GM12892 (cell line): ENCODE measurements at regions not wholly inside any gene's neighbourhood (a gene's known extent, or its start where the extent isn't known, plus 50 kb on each side); places are given as distances from the start of the nearest gene placed in this dataset.

Experiments used
- POLR2A ChIP-seq: IDR thresholded peaks from 2 replicates; pipeline ENCODE4 v1.6.1; 2011; ENCODE audit warnings: low read depth, low read length, control low read depth
- POLR2AphosphoS5 ChIP-seq: IDR thresholded peaks from 2 replicates; pipeline ENCODE4 v1.6.1; 2011; ENCODE audit warnings: low read depth, low read length, control low read depth

DNA sequence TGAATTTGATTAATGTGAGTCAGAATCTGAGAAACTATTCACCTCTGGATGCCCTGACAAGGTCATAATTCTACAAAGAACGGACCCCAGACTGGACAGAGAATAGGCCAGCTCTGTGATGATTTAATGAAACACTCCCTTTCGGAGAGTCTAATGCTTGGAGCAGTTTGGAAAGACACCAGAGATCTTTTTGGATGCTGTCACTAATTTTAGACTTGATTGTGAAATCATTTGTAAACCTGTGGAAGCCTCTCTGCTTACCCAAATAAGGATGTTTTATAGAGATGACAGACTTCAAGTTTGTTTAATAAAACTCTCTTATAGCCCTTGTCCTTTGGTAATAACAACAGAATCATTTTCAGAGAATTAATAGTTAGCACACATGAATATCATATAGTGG lies 83.5 kb downstream of the MYL12B start:
- TF ChIP-seq POLR2A (no peak), POLR2AphosphoS5 (no peak)
